Right lobe of liver (tissue), 4 donors: ENCODE measurements at regions not wholly inside any gene's neighbourhood (a gene's known extent, or its start where the extent isn't known, plus 50 kb on each side); places are given as distances from the start of the nearest gene placed in this dataset.

Experiments
- POLR2A ChIP-seq: fragments of 450-650 bp; IDR thresholded peaks from one replicate; pipeline ENCODE4 v1.6.1; 2017; ENCODE audit warnings: antibody characterized with exemption, mild to moderate bottlenecking
- TF ChIP-seq, protein P1 (sequence below), 4 donors: fragments of 200-600 bp in 3 of 4; fragments of 450-650 bp in 1 of 4; IDR thresholded peaks; one replicate each; pipeline versions ENCODE4 v1.5.1 to v1.8.0; 2016 to 2022; ENCODE audit warnings: antibody characterized with exemption in 4 of 4, mild to moderate bottlenecking in 2 of 4
- donor health status: DM: no; HTN: no; CAD: no.
- donor health status: DM: no; HTN: no; CAD: no.
- donor health status: DM: no; HTN: yes; CAD: no.

DNA sequence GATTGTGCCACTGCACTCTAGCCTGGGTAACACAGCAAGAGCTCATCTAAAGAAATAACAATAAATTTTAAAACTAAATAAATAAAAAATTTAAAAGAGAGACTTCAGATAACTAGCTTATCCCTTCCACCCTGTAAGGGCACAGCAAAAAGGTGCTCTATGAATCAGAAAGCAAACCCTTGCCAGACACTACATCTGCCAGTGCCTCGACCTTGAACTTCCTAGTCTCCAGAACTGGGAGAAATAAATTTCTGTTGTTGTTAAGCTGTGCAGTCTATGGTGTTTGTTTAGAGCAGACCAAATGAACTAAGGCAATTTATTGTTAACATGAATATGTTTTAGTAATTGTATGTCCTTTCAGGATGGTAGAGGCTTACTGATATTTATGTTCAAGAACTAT lies 174.9 kb upstream of the TRIM24 start:
- TF ChIP-seq, protein P1, sequence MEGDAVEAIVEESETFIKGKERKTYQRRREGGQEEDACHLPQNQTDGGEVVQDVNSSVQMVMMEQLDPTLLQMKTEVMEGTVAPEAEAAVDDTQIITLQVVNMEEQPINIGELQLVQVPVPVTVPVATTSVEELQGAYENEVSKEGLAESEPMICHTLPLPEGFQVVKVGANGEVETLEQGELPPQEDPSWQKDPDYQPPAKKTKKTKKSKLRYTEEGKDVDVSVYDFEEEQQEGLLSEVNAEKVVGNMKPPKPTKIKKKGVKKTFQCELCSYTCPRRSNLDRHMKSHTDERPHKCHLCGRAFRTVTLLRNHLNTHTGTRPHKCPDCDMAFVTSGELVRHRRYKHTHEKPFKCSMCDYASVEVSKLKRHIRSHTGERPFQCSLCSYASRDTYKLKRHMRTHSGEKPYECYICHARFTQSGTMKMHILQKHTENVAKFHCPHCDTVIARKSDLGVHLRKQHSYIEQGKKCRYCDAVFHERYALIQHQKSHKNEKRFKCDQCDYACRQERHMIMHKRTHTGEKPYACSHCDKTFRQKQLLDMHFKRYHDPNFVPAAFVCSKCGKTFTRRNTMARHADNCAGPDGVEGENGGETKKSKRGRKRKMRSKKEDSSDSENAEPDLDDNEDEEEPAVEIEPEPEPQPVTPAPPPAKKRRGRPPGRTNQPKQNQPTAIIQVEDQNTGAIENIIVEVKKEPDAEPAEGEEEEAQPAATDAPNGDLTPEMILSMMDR (IDR thresholded peaks at IDR 0.05): no peak
- TF ChIP-seq POLR2A: no peak
